Chondrocyte (in vitro differentiated cells): ENCODE measurements at regions not wholly inside any gene's neighbourhood (a gene's known extent, or its start where the extent isn't known, plus 50 kb on each side); places are given as distances from the start of the nearest gene placed in this dataset.

ENCODE experiments used
- DNase-seq: peaks from one replicate; pipeline ENCODE4 v3.0.0; 2021; ENCODE audit warnings: mixed read lengths, low spot score
- H3K27ac Mint-ChIP-seq: one replicate; pipeline ENCODE4 v1.8.0; 2021; ENCODE audit warnings: mild to moderate bottlenecking, moderate library complexity, mixed read lengths; ENCODE audit not compliant: unreplicated experiment
- H3K27me3 Mint-ChIP-seq: 2 replicates; pipeline ENCODE4 v1.8.0; 2021; ENCODE audit warnings: low read depth, mixed read lengths
- H3K36me3 Mint-ChIP-seq: 2 replicates; pipeline ENCODE4 v1.8.0; 2021; ENCODE audit warnings: low read depth, mixed read lengths
- H3K4me1 Mint-ChIP-seq: 2 replicates; pipeline ENCODE4 v1.8.0; 2021; ENCODE audit warnings: low read depth, mild to moderate bottlenecking, mixed read lengths
- H3K4me3 Mint-ChIP-seq: one replicate; pipeline ENCODE4 v1.8.0; 2021; ENCODE audit warnings: mild to moderate bottlenecking, moderate library complexity, mixed read lengths; ENCODE audit not compliant: unreplicated experiment
- H3K9me3 Mint-ChIP-seq: 2 replicates; pipeline ENCODE4 v1.8.0; 2021; ENCODE audit warnings: low read depth, mixed read lengths
- TF ChIP-seq, protein P1 (sequence below): fragments of 200-600 bp; sonication (generic); IDR thresholded peaks from 2 replicates; pipeline ENCODE4 v1.5.0; 2021; ENCODE audit warnings: antibody characterized with exemption, mild to moderate bottlenecking, moderate library complexity

DNA sequence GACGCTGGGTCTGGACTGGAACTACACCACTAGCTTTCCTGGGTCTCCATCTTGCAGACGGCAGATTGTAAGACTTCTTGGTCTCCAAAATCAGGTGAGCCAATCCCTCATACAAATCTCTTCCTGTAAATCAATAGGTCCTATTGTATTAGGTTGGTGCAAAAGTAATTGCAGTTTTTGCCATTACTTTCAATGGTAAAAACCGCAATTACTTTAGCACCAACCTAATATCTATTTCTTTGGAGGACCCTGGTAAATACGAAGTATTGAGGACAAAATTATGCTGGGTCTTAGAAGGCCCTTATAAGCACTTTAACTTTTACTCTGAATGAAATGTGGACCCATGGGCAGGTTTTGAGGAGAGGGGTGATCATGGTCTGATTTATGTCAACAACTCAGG, 330.6 kb upstream of the C16orf82 start:
- Mint-ChIP-seq H3K4me3 (no peak overlapping the region), H3K27me3 (no peaks in the 10 kb centered on the region), H3K4me1 (no peaks in the 10 kb centered on the region), H3K9me3 (peaks cover 8% of the 10 kb centered on the region), H3K36me3 (no peaks in the 10 kb centered on the region), H3K27ac (no peak overlapping the region)
- no peak for DNase-seq
- TF ChIP-seq, protein P1, sequence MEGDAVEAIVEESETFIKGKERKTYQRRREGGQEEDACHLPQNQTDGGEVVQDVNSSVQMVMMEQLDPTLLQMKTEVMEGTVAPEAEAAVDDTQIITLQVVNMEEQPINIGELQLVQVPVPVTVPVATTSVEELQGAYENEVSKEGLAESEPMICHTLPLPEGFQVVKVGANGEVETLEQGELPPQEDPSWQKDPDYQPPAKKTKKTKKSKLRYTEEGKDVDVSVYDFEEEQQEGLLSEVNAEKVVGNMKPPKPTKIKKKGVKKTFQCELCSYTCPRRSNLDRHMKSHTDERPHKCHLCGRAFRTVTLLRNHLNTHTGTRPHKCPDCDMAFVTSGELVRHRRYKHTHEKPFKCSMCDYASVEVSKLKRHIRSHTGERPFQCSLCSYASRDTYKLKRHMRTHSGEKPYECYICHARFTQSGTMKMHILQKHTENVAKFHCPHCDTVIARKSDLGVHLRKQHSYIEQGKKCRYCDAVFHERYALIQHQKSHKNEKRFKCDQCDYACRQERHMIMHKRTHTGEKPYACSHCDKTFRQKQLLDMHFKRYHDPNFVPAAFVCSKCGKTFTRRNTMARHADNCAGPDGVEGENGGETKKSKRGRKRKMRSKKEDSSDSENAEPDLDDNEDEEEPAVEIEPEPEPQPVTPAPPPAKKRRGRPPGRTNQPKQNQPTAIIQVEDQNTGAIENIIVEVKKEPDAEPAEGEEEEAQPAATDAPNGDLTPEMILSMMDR, result no peak

DNA sequence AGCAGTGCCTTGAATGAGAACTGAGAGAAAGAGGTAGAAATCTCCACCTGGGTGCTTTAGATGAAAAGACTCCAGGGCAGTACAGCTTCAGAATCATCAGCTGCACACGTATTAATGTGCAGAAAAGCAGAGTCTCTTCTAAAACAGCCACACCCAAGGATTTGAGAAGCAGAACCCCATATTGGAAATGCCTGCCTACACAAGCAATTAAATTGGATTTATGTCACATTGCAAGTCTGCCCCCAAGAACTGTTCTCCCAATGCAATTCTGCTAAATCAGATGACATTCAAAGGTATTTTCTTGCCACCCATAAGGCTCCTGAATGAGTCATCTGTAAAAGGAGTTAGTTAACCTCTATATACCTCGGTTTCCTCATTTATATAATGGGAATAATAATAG, 326.0 kb upstream of the C16orf82 start:
- no peak for DNase-seq
- no peaks in the 10 kb centered on the region for H3K4me1 Mint-ChIP-seq
- no peak overlapping the region for H3K27ac Mint-ChIP-seq
- H3K27me3 Mint-ChIP-seq, result no peaks in the 10 kb centered on the region
- H3K9me3 Mint-ChIP-seq, result peaks cover 12% of the 10 kb centered on the region
- TF ChIP-seq, protein P1, result no peak
- no peak overlapping the region for H3K4me3 Mint-ChIP-seq
- H3K36me3 Mint-ChIP-seq, result no peaks in the 10 kb centered on the region

DNA sequence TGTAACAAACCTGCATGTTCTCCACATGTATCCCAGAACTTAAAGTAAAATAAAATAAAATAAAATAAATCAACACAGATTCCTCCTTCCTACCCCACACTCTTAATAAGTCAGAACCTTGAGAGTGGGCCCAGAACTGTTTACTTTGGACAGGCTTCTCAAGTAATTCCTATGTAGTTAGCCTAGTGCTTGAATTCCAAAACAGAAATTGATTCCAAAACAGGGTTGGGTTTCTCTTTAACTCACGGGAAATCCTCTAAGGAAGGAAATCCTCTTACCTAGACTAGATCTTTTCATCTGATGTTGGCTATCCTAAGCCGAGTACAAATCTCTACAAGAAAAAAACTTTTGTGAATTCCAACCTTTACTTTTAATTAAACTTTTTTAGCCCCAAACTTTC, 324.7 kb upstream of the C16orf82 start:
- no peaks in the 10 kb centered on the region for H3K27me3 Mint-ChIP-seq

DNA sequence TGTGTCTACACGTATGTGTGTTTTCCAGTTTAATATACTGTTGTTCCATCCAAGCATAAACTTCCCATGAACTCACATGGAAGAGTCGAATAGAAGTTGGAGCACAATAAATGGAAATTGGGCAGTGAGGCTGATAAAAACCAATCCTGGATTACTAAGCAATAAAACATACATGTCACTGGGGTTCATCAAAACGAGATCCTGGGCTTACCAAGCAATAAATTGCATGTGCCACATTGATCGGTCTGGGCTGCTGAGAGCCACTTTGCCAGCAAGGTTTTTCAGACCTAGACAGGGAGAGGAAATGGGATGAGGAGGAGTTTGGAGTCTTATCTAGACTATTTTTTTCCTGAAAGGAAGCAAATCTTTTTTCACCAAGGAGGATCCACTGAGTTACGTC, 322.3 kb upstream of the C16orf82 start:
- Mint-ChIP-seq H3K9me3 (peaks cover 6% of the 10 kb centered on the region), H3K27ac (no peak overlapping the region), H3K4me3 (no peak overlapping the region), H3K4me1 (no peaks in the 10 kb centered on the region), H3K27me3 (peaks cover 3% of the 10 kb centered on the region), H3K36me3 (no peaks in the 10 kb centered on the region)
- TF ChIP-seq, protein P1, result no peak
- DNase-seq, result no peak

More for the DNA sequence above, 324.7 kb upstream of the C16orf82 start:
- Mint-ChIP-seq H3K4me3 (no peak overlapping the region), H3K27ac (no peak overlapping the region), H3K9me3 (peaks cover 9% of the 10 kb centered on the region), H3K4me1 (no peaks in the 10 kb centered on the region), H3K36me3 (no peaks in the 10 kb centered on the region)
- TF ChIP-seq, protein P1, result no peak
- DNase-seq, result no peak

DNA sequence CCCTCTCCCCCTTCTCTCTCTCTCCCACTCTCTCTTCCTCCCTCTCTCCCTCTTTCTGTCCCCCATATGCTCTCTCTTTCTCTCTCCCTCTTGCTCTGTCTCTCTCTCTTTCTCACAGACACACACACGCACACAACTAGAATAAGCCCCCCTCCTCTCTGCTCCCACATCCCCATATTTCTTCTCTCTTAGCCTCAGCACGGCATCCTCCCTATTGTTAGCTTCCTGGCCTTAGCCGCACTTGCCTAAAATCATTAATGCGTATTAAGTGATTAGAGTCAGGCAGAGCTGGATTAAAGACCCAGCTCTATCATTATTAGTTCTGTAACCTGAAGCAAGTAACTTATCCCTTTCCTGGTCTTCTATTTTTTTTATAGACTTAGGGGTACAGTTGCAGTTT, 319.0 kb upstream of the C16orf82 start:
- peaks cover 9% of the 10 kb centered on the region for H3K9me3 Mint-ChIP-seq
- H3K27ac Mint-ChIP-seq, result no peak overlapping the region
- no peaks in the 10 kb centered on the region for H3K4me1 Mint-ChIP-seq
- H3K36me3 Mint-ChIP-seq, result no peaks in the 10 kb centered on the region
- DNase-seq, result no peak
- H3K27me3 Mint-ChIP-seq, result peaks cover 3% of the 10 kb centered on the region
- H3K4me3 Mint-ChIP-seq, result no peak overlapping the region
- TF ChIP-seq, protein P1, result no peak
